ENCODE measurements at regions not wholly inside any gene's neighbourhood (a gene's known extent, or its start where the extent isn't known, plus 50 kb on each side); places are given as distances from the start of the nearest gene placed in this dataset.

DNA sequence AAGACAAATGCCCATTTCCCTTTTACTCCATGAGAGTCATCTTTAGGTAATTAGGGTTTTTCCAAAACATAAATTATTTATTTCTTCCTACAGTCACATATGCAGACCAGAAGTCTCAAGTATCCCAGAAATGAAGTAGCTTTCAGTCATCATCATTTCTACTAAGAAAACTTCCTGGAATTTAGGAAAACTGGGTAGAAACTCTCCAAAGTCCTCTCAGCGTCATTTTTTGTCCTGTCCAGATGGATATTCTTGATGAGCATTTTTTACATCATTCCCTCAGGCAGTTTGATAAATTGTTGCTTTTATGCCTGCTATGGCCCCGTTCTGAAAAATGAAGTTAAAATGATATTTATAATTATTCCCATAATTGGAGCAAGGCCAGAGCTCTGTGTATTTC, 93.9 kb upstream of the DCN start:
- TF ChIP-seq, protein P1, sequence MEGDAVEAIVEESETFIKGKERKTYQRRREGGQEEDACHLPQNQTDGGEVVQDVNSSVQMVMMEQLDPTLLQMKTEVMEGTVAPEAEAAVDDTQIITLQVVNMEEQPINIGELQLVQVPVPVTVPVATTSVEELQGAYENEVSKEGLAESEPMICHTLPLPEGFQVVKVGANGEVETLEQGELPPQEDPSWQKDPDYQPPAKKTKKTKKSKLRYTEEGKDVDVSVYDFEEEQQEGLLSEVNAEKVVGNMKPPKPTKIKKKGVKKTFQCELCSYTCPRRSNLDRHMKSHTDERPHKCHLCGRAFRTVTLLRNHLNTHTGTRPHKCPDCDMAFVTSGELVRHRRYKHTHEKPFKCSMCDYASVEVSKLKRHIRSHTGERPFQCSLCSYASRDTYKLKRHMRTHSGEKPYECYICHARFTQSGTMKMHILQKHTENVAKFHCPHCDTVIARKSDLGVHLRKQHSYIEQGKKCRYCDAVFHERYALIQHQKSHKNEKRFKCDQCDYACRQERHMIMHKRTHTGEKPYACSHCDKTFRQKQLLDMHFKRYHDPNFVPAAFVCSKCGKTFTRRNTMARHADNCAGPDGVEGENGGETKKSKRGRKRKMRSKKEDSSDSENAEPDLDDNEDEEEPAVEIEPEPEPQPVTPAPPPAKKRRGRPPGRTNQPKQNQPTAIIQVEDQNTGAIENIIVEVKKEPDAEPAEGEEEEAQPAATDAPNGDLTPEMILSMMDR (IDR thresholded peaks at IDR 0.05) = no peak
- TF ChIP-seq POLR2A (IDR thresholded peaks at IDR 0.05) (no peak), POLR2AphosphoS5 (IDR thresholded peaks at IDR 0.05) (no peak)
